ENCODE measurements at regions not wholly inside any gene's neighbourhood (a gene's known extent, or its start where the extent isn't known, plus 50 kb on each side); places are given as distances from the start of the nearest gene placed in this dataset.

DNA sequence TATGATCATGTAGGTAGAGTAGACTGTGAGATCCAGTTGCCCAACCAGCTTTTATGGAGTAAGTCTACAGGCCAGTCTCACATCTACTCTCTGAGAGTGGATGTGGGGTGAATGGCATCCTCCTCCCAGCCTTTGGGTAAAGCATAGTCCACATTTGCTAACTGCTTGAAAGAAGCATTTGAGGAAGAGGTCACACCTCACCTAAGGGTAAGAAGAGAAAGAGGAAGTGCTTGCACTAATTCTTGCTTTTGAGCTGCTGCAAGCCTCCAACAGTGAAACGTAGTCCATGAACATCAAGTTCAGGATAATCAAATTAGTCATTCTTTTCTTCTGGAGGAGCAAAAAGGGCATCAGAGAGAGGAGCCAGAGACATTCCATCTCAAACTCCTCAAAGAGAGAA, 93.9 kb upstream of the AGR3 start:
- TF ChIP-seq EP300 (IDR thresholded peaks at IDR 0.05; ENCODE audit: borderline replicate concordance), result no peak
- TF ChIP-seq, protein P1, sequence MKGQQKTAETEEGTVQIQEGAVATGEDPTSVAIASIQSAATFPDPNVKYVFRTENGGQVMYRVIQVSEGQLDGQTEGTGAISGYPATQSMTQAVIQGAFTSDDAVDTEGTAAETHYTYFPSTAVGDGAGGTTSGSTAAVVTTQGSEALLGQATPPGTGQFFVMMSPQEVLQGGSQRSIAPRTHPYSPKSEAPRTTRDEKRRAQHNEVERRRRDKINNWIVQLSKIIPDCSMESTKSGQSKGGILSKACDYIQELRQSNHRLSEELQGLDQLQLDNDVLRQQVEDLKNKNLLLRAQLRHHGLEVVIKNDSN (IDR thresholded peaks at IDR 0.05), result no peak

Measured in Ishikawa (cell line).